ENCODE measurements at regions not wholly inside any gene's neighbourhood (a gene's known extent, or its start where the extent isn't known, plus 50 kb on each side); places are given as distances from the start of the nearest gene placed in this dataset.

GRCh38 chr6:21885111-21885510 lies 291.6 kb downstream of the SOX4 start:
- TF ChIP-seq CTCF (IDR thresholded peaks at IDR 0.05; ENCODE audit: insufficient read depth, missing control alignments) = no peak
- FAIRE-seq (no peak), DNase-seq (ENCODE audit: insufficient read length, low spot score) (no peak)

GRCh38 chr6:21885532-21886114 lies 292.1 kb downstream of the SOX4 start:
- TF ChIP-seq CTCF (IDR thresholded peaks at IDR 0.05; ENCODE audit: insufficient read depth, missing control alignments) = no peak
- DNase-seq (ENCODE audit: insufficient read length, low spot score) = peak; percentile 19
- peak; percentile 56 for FAIRE-seq

GRCh38 chr6:21886542-21887151 lies 293.1 kb downstream of the SOX4 start:
- FAIRE-seq (no peak), DNase-seq (ENCODE audit: insufficient read length, low spot score) (no peak)
- no peak for TF ChIP-seq CTCF (IDR thresholded peaks at IDR 0.05; ENCODE audit: insufficient read depth, missing control alignments)

- TF ChIP-seq CTCF (IDR thresholded peaks at IDR 0.05; ENCODE audit: insufficient read depth, missing control alignments) = no peak
These were observed 294.0 kb downstream of the SOX4 start for GRCh38 chr6:21887231-21888185.

GRCh38 chr6:21891080-21891479 lies 297.5 kb downstream of the SOX4 start:
- DNase-seq (ENCODE audit: insufficient read length, low spot score) = no peak
- no peak for TF ChIP-seq CTCF (IDR thresholded peaks at IDR 0.05; ENCODE audit: insufficient read depth, missing control alignments)
- FAIRE-seq = no peak

More at GRCh38 chr6:21887231-21888185, 294.0 kb downstream of the SOX4 start:
- no peak for FAIRE-seq
- no peak for DNase-seq (ENCODE audit: insufficient read length, low spot score)

- no peak for FAIRE-seq
- no peak for TF ChIP-seq CTCF (IDR thresholded peaks at IDR 0.05; ENCODE audit: insufficient read depth, missing control alignments)
- no peak for DNase-seq (ENCODE audit: insufficient read length, low spot score)
These were observed 300.2 kb downstream of the SOX4 start for GRCh38 chr6:21893793-21894192.
